HCT116 (cell line): ENCODE measurements at regions not wholly inside any gene's neighbourhood (a gene's known extent, or its start where the extent isn't known, plus 50 kb on each side); places are given as distances from the start of the nearest gene placed in this dataset.

ENCODE experiments used
- ATAC-seq: fragments of 200-7000 bp; cut with Tn5 transposase; 2 replicates; pipeline ENCODE4 v1.9.1; 2020; ENCODE audit warnings: mild to moderate bottlenecking, moderate library complexity
- BruUV-seq: library from RNA; stranded (reverse); fragments of 400-500 nt; replicated peaks from 2 replicates; lab custom pipeline; 2021; lab: Mats Ljungman, UMichigan
- CTCF ChIA-PET: fragments of 300-600 bp; sonication (Branson Sonifier 250); formaldehyde crosslinking; loops from one replicate; lab custom pipeline; 2021; ENCODE audit warnings: antibody characterized with exemption; lab: Charles Lee
- POLR2A ChIA-PET: fragments of 300-600, 350-600 bp; sonication (Branson Sonifier 250); formaldehyde crosslinking; loops from one replicate; lab custom pipeline; 2021; ENCODE audit warnings: antibody characterized with exemption; lab: Charles Lee
- RAD21 ChIA-PET, 2 experiments: fragments of 300-600 bp; sonication (Branson Sonifier 250); formaldehyde crosslinking; loops; one replicate each; lab custom pipeline; 2023; ENCODE audit warnings: low total read pairs in 2 of 2; ENCODE audit not compliant: uncharacterized antibody in 2 of 2, unreplicated experiment in 2 of 2, low non-redundant PET in 1 of 2; lab: Charles Lee
- DNase-seq: peaks from one replicate; pipeline ENCODE4 v3.0.0-alpha.2; 2010; ENCODE audit warnings: low read depth, low spot score
- H2AFZ ChIP-seq: fragments of 200-600 bp; shearing (Covaris generic), sonication (generic); 2 replicates; pipeline ENCODE4 v1.6.1; 2017; ENCODE audit warnings: low read depth, mixed run types, mixed read lengths, antibody characterized with exemption, low read length; ENCODE audit not compliant: poor library complexity, severe bottlenecking
- H3K27ac ChIP-seq: 2 replicates; pipeline ENCODE4 v1.5.1; 2012; ENCODE audit warnings: low read depth, low read length
- H3K27me3 ChIP-seq: fragments of 200-600 bp; sonication (generic); 2 replicates; pipeline ENCODE4 v1.6.1; 2016; ENCODE audit warnings: mixed run types, low read length, mixed read lengths; ENCODE audit not compliant: insufficient read depth
- H3K36me3 ChIP-seq, 2 experiments: fragments of 200-500 bp in 1 of 2; fragments of 200-600 bp in 1 of 2; sonication (Bioruptor generic) in 1 of 2; sonication (generic) in 1 of 2; 2 replicates each; pipeline versions ENCODE4 v1.5.1 to v1.6.1; 2014 to 2016; ENCODE audit warnings: low read length in 2 of 2, inconsistent platforms in 1 of 2, mixed read lengths in 1 of 2, mixed run types in 1 of 2; ENCODE audit not compliant: insufficient read depth in 2 of 2, control insufficient read depth in 1 of 2
- H3K4me1 ChIP-seq, 2 experiments: fragments of 200-600 bp in 1 of 2; sonication (generic) in 1 of 2; 2 replicates each; pipeline versions ENCODE4 v1.5.1 to v1.6.1; 2012 to 2017; ENCODE audit warnings: low read length in 2 of 2, inconsistent platforms in 1 of 2, mild to moderate bottlenecking in 1 of 2, mixed read lengths in 1 of 2, mixed run types in 1 of 2, moderate library complexity in 1 of 2; ENCODE audit not compliant: insufficient read depth in 2 of 2, control insufficient read depth in 1 of 2
- H3K4me2 ChIP-seq: fragments of 200-600 bp; sonication (generic); 2 replicates; pipeline ENCODE4 v1.6.1; 2017; ENCODE audit warnings: mixed run types, low read length, mixed read lengths
- H3K4me3 ChIP-seq, 2 experiments: fragments of 200-600 bp in 1 of 2; sonication (generic) in 1 of 2; replicated peaks in 1 of 2; 2 replicates each; pipeline ENCODE4 v1.5.1; 2011 to 2016; ENCODE audit warnings: low read length in 2 of 2, control low read depth in 1 of 2, low read depth in 1 of 2, mild to moderate bottlenecking in 1 of 2, mixed read lengths in 1 of 2, mixed run types in 1 of 2
- H3K79me2 ChIP-seq: fragments of 200-600 bp; sonication (generic); 2 replicates; pipeline ENCODE4 v1.6.1; 2017; ENCODE audit warnings: mild to moderate bottlenecking, mixed run types, low read length, moderate library complexity, mixed read lengths; ENCODE audit not compliant: insufficient read depth
- H3K9ac ChIP-seq: fragments of 200-600 bp; sonication (generic); 2 replicates; pipeline ENCODE4 v1.6.1; 2016; ENCODE audit warnings: low read length, mixed read lengths
- H3K9me2 ChIP-seq: fragments of 200-600 bp; sonication (generic), shearing (Covaris generic); 2 replicates; pipeline ENCODE4 v1.6.1; 2017; ENCODE audit warnings: mixed run types, mild to moderate bottlenecking, moderate library complexity; ENCODE audit not compliant: insufficient read depth
- H3K9me3 ChIP-seq, 2 experiments: fragments of 200-500 bp in 1 of 2; fragments of 200-600 bp in 1 of 2; sonication (Bioruptor generic) in 1 of 2; sonication (generic) in 1 of 2; 2 replicates each; pipeline ENCODE4 v1.6.1; 2014 to 2017; ENCODE audit warnings: low read length in 2 of 2, mixed read lengths in 2 of 2, inconsistent platforms in 1 of 2, low read depth in 1 of 2, mild to moderate bottlenecking in 1 of 2, mixed run types in 1 of 2, moderate library complexity in 1 of 2; ENCODE audit not compliant: control insufficient read depth in 1 of 2, insufficient read depth in 1 of 2
- H4K20me1 ChIP-seq: fragments of 200-600 bp; sonication (generic), shearing (Covaris generic); 2 replicates; pipeline ENCODE4 v1.6.1; 2017; ENCODE audit warnings: mixed run types, mild to moderate bottlenecking, moderate library complexity; ENCODE audit not compliant: insufficient read depth
- CEBPB ChIP-seq: IDR thresholded peaks from 2 replicates; pipeline ENCODE4 v1.6.1; 2012; ENCODE audit warnings: low read depth
- EGR1 ChIP-seq: IDR thresholded peaks from 2 replicates; pipeline ENCODE4 v1.6.1; 2012; ENCODE audit warnings: low read depth
- FOSL1 ChIP-seq: IDR thresholded peaks from 2 replicates; pipeline ENCODE4 v1.6.1; 2012; ENCODE audit warnings: low read depth
- MAX ChIP-seq: IDR thresholded peaks from 2 replicates; pipeline ENCODE4 v1.6.1; 2012
- POLR2A ChIP-seq: IDR thresholded peaks from 2 replicates; pipeline ENCODE4 v1.7.0; 2011; ENCODE audit warnings: borderline replicate concordance; ENCODE audit not compliant: insufficient read depth, insufficient read length; ENCODE audit errors: extremely low read depth
- POLR2AphosphoS5 ChIP-seq: IDR thresholded peaks from 2 replicates; pipeline ENCODE4 v1.6.1; 2011; ENCODE audit warnings: mild to moderate bottlenecking, low read depth, low read length, moderate library complexity
- RAD21 ChIP-seq: IDR thresholded peaks from 2 replicates; pipeline ENCODE4 v1.6.1; 2012; ENCODE audit warnings: low read depth, mild to moderate bottlenecking
- TCF7L2 ChIP-seq: IDR thresholded peaks from 2 replicates; pipeline ENCODE4 v1.7.0; 2011; ENCODE audit warnings: borderline replicate concordance, inconsistent platforms; ENCODE audit not compliant: insufficient read depth, insufficient read length; ENCODE audit errors: extremely low read depth
- YY1 ChIP-seq: IDR thresholded peaks from 2 replicates; pipeline ENCODE4 v1.6.1; 2011; ENCODE audit warnings: low read length, low read depth, moderate library complexity, mild to moderate bottlenecking; ENCODE audit not compliant: insufficient replicate concordance; ENCODE audit errors: extremely low read depth
- ZBTB33 ChIP-seq: IDR thresholded peaks from 2 replicates; pipeline ENCODE4 v1.6.1; 2011; ENCODE audit warnings: mild to moderate bottlenecking, low read length, moderate library complexity; ENCODE audit not compliant: insufficient replicate concordance; ENCODE audit errors: extremely low read depth
- intact Hi-C: fragments of 100-400 bp; cut with micrococcal nuclease; formaldehyde crosslinking; loops from 2 replicates; pipeline ENCODE4 v1.10.0; 2022
- TF ChIP-seq, protein P1 (sequence below): IDR thresholded peaks from 2 replicates; pipeline ENCODE4 v1.6.1; 2012; ENCODE audit warnings: low read depth
- TF ChIP-seq, protein P2 (sequence below): IDR thresholded peaks from 2 replicates; pipeline ENCODE4 v1.6.1; 2012

DNA sequence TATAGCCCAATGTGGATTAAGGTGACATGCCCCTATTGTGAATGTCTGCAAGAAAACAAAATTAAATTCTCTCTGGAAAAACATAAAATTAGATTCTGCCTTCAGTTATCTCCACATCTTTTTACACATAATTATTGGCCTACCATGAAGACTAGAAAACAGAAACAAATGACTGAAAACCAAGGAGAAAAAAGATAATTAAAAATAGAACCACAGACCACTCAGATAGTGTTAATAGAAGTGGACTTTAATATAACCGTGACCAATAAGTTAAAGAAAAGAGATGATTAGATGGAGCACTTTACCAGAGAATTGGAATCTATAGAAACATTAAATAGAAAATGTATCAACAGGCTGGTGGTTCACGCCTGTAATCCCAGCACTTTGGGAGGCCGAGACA is 445.7 kb downstream of the EPM2A start:
- Histone ChIP-seq H2AFZ (no peak overlapping the region), H3K27me3 (no peaks in the 10 kb centered on the region), H3K9ac (no peak overlapping the region), H3K9me2 (no peaks in the 10 kb centered on the region; the same call in 1 of the 2 replicates), H3K79me2 (no peaks in the 10 kb centered on the region), H3K4me3 (no peak overlapping the region), H3K4me2 (no peak overlapping the region), H3K4me1 (no peaks in the 10 kb centered on the region), H3K27ac (no peak overlapping the region), H3K36me3 (no peaks in the 10 kb centered on the region), H3K9me3 (no peaks in the 10 kb centered on the region), H4K20me1 (no peaks in the 10 kb centered on the region)
- ChIA-PET RAD21 (no interaction called here), CTCF (no interaction called here), POLR2A (interaction anchor here (0.7 kb wide), 1 partner anchor 13 kb away, joined by 3 read pairs; no protein-coding TSS in a partner anchor)
- no TSS peak for BruUV-seq
- DNase-seq = no peak
- intact Hi-C loops = no loop called here
- ATAC-seq = no peak
- TF ChIP-seq, protein P1, sequence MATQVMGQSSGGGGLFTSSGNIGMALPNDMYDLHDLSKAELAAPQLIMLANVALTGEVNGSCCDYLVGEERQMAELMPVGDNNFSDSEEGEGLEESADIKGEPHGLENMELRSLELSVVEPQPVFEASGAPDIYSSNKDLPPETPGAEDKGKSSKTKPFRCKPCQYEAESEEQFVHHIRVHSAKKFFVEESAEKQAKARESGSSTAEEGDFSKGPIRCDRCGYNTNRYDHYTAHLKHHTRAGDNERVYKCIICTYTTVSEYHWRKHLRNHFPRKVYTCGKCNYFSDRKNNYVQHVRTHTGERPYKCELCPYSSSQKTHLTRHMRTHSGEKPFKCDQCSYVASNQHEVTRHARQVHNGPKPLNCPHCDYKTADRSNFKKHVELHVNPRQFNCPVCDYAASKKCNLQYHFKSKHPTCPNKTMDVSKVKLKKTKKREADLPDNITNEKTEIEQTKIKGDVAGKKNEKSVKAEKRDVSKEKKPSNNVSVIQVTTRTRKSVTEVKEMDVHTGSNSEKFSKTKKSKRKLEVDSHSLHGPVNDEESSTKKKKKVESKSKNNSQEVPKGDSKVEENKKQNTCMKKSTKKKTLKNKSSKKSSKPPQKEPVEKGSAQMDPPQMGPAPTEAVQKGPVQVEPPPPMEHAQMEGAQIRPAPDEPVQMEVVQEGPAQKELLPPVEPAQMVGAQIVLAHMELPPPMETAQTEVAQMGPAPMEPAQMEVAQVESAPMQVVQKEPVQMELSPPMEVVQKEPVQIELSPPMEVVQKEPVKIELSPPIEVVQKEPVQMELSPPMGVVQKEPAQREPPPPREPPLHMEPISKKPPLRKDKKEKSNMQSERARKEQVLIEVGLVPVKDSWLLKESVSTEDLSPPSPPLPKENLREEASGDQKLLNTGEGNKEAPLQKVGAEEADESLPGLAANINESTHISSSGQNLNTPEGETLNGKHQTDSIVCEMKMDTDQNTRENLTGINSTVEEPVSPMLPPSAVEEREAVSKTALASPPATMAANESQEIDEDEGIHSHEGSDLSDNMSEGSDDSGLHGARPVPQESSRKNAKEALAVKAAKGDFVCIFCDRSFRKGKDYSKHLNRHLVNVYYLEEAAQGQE = no peak
- TF ChIP-seq RAD21 (no peak), MAX (no peak), POLR2AphosphoS5 (no peak), YY1 (no peak), POLR2A (no peak), TCF7L2 (no peak), ZBTB33 (no peak), EGR1 (no peak), FOSL1 (no peak), CEBPB (no peak)
- TF ChIP-seq, protein P2, sequence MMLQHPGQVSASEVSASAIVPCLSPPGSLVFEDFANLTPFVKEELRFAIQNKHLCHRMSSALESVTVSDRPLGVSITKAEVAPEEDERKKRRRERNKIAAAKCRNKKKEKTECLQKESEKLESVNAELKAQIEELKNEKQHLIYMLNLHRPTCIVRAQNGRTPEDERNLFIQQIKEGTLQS = no peak
